Epithelial cell of esophagus (primary cell): ENCODE measurements at regions not wholly inside any gene's neighbourhood (a gene's known extent, or its start where the extent isn't known, plus 50 kb on each side); places are given as distances from the start of the nearest gene placed in this dataset.
"Not testable (repeated sequence)": the region's sequence is repeated elsewhere in the genome, so short reads cannot be mapped to it uniquely, and the experiment has no call there.

ENCODE experiments used
- DNase-seq: peaks from one replicate; pipeline ENCODE4 v3.0.0; 2010; ENCODE audit warnings: low read depth
- H3K4me3 ChIP-seq: 2 replicates; pipeline ENCODE4 v1.5.1; 2011; ENCODE audit warnings: mild to moderate bottlenecking, low read length, control low read depth
- CTCF ChIP-seq: IDR thresholded peaks from 2 replicates; pipeline ENCODE4 v1.5.1; 2011; ENCODE audit warnings: low read depth, mild to moderate bottlenecking, low read length, control low read depth, inconsistent platforms; ENCODE audit not compliant: insufficient read depth; ENCODE audit errors: missing control alignments

DNA sequence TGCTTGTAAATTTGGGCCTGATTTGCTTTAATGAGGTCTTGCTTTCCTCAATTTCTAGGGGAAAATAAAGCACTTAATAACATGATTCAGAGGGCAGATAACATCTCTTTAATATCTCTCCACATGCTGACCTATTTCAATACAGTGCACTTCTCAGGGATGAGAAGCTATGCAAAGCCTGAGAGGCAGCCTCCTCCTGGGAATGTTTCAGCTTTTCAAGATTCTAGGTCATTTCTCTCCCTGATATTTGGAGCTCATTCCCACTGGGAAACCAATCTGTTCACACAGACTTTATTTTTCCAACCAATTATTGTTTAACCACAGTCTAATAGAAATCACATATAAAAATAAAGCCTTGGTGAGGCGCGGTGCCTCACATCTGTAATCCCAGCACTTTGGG, 67.0 kb upstream of the LSAMP start:
- no peak for DNase-seq
- no peak for TF ChIP-seq CTCF
- no peak overlapping the region for H3K4me3 ChIP-seq

GRCh38 chr3:116512931-116513330, 67.6 kb upstream of the LSAMP start:
- no peak for DNase-seq
- H3K4me3 ChIP-seq: no peak overlapping the region
- no peak for TF ChIP-seq CTCF

DNA sequence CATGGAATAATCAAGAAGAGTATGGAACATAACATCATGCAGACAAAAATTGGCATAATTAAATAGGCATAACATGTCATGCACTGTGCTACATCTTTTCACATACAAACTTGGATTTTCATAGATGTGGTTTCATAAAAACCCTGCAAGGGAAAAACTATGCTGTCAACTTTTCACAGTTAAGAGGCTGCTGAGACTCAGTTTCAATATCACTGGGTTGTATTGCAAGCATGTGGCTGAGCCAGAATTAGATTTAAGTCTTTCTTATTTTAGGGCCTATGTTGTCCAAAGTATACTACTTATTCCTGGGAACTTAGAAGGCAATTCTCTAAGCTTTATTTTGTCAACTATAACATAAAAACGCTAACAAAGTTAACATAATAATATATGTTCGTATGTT, 70.7 kb upstream of the LSAMP start:
- no peak overlapping the region for H3K4me3 ChIP-seq
- TF ChIP-seq CTCF: no peak
- no peak for DNase-seq

GRCh38 chr3:116517308-116517707, 72.0 kb upstream of the LSAMP start:
- no peak overlapping the region for H3K4me3 ChIP-seq
- no peak for TF ChIP-seq CTCF
- peak; percentile 6 for DNase-seq

DNA sequence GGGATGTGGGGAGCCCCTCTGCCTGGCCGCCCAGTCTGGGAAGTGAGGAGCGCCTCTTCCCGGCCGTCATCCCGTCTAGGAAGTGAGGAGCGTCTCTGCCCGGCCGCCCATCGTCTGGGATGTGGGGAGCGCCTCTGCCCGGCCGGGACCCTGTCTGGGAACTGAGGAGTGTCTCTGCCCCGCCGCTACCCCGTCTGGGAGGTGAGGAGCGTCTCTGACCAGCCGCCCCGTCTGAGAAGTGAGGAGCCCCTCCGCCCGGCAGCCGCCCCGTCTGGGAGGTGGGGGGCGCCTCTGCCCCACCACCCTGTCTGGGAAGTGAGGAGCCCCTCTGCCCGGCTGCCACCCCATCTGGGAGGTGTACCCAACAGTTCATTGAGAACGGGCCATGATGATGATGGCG, 73.8 kb upstream of the LSAMP start:
- not testable (repeated sequence) for DNase-seq, H3K4me3 ChIP-seq

- DNase-seq, H3K4me3 ChIP-seq: not testable (repeated sequence)
These were observed 74.5 kb upstream of the LSAMP start for GRCh38 chr3:116519823-116520222.

DNA sequence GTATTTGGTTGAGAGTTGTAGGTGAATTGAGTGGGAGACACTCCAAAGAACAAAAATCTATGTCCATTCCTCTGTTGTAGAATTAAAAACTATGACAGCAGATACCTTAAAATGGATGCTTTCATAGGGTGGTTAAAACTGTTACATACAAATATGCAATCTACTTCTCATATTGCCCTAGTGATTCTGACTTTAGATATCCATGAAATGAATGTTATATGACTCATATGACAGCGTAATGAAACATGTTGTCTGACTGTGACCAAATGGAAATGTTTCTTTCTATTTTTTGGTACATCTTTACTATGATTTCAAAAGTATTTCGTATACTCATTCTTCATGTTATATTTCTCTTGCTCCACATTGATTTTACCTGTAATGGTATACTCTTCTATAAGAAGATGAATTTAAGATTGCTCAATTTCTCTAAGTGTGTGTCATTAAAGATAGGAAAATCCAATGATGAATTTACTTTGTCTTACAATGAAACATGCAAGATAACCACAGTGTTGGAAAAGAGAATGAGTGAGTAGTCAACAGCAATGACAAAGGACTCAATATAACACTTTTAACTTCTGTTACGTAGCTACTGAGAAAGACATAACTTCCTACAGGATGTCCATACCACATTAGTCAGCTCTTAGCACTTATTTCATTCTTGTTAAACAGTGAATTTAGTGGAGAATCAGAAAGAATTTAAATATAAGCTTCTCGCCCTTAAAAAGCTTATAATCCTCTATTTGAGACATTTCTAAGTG, 79.3 kb upstream of the LSAMP start:
- no peak for TF ChIP-seq CTCF
- DNase-seq: peak; percentile 1
- H3K4me3 ChIP-seq: no peak overlapping the region

DNA sequence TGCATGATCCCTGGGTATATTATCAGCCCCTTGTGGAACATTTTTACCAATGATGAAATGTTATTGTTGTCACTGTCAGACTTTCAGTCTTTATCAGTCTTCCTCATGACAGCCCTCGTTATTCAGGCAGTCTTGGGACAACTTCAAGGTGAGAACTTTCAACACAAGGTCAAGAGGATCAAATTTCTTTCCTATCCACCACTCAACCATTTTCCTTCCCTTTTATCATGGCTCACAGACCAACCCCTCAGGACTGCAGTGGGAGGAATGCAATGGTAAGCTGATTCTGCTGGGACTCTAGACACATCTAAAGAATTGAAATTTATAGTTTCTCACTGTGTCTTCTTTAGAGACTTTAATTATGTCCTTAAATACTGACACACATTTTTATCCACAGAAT, 107.0 kb upstream of the LSAMP start:
- no peak overlapping the region for H3K4me3 ChIP-seq
- DNase-seq: no peak
- no peak for TF ChIP-seq CTCF
